ENCODE measurements at regions not wholly inside any gene's neighbourhood (a gene's known extent, or its start where the extent isn't known, plus 50 kb on each side); places are given as distances from the start of the nearest gene placed in this dataset.

- TF ChIP-seq CTCF (IDR thresholded peaks at IDR 0.05) = no peak
- DNase-seq = no peak
- Histone ChIP-seq H3K9me3 (no peaks in the 10 kb centered on the region), H3K4me3 (no peak overlapping the region), H3K4me1 (ENCODE audit: low read depth) (no peaks in the 10 kb centered on the region), H3K36me3 (ENCODE audit: low read depth) (no peaks in the 10 kb centered on the region)
- intact Hi-C loops (cut with DNase I, micrococcal nuclease) = no loop called here
- ATAC-seq = no peak
These were observed 400.5 kb downstream of the RAPGEF2 start for GRCh38 chr4:159503236-159504008.

- ATAC-seq = no peak
- intact Hi-C loops (cut with DNase I, micrococcal nuclease) = no loop called here
- Histone ChIP-seq H3K36me3 (ENCODE audit: low read depth) (no peaks in the 10 kb centered on the region), H3K9me3 (no peaks in the 10 kb centered on the region), H3K4me3 (no peak overlapping the region), H3K4me1 (ENCODE audit: low read depth) (no peaks in the 10 kb centered on the region)
- TF ChIP-seq CTCF (IDR thresholded peaks at IDR 0.05) = no peak
- no peak for DNase-seq
These were observed 401.8 kb downstream of the RAPGEF2 start for GRCh38 chr4:159504684-159505083.

GRCh38 chr4:159505266-159505975, 402.5 kb downstream of the RAPGEF2 start:
- no peak for DNase-seq
- no peaks in the 10 kb centered on the region for H3K9me3 ChIP-seq
- H3K4me3 ChIP-seq = no peak overlapping the region
- no peak for TF ChIP-seq CTCF (IDR thresholded peaks at IDR 0.05)
- no peaks in the 10 kb centered on the region for H3K4me1 ChIP-seq (ENCODE audit: low read depth)
- intact Hi-C loops (cut with DNase I, micrococcal nuclease) = no loop called here
- no peaks in the 10 kb centered on the region for H3K36me3 ChIP-seq (ENCODE audit: low read depth)
- no peak for ATAC-seq

- TF ChIP-seq CTCF (IDR thresholded peaks at IDR 0.05) = no peak
- Histone ChIP-seq H3K9me3 (no peaks in the 10 kb centered on the region), H3K4me1 (ENCODE audit: low read depth) (no peaks in the 10 kb centered on the region), H3K4me3 (no peak overlapping the region), H3K36me3 (ENCODE audit: low read depth) (no peaks in the 10 kb centered on the region)
- DNase-seq (no peak), ATAC-seq (no peak)
- intact Hi-C loops (cut with DNase I, micrococcal nuclease) = no loop called here
These were observed 404.1 kb downstream of the RAPGEF2 start for GRCh38 chr4:159506801-159507517.

- Histone ChIP-seq H3K4me1 (ENCODE audit: low read depth) (no peaks in the 10 kb centered on the region), H3K9me3 (no peaks in the 10 kb centered on the region), H3K4me3 (no peak overlapping the region), H3K36me3 (ENCODE audit: low read depth) (no peaks in the 10 kb centered on the region)
- no peak for TF ChIP-seq CTCF (IDR thresholded peaks at IDR 0.05)
- intact Hi-C loops (cut with DNase I, micrococcal nuclease) = no loop called here
- no peak for DNase-seq
- no peak for ATAC-seq
These were observed 406.1 kb downstream of the RAPGEF2 start for GRCh38 chr4:159508917-159509500.

Measured in mucosa of descending colon (tissue), 3 donors.